ENCODE measurements at regions not wholly inside any gene's neighbourhood (a gene's known extent, or its start where the extent isn't known, plus 50 kb on each side); places are given as distances from the start of the nearest gene placed in this dataset.

DNA sequence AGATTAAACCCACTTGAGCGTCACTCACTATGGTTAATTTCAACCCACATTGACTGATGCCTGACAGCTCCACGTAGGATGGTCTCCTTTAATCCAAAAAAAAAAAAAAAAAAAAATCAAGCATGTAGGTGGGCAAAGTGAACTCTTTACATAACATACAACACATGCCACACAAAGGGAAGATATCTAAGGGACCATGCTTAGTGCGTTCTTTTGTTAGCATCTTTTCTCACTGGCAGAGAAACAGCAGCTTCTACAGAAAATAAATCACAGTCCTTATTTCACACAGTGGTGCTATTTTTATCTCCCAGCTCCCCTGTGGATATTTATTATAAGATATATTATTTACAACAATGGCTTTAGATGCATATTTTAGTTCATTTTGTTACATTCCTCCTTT, 652.0 kb upstream of the CELF2 start:
- no peak for DNase-seq (ENCODE audit: low read depth)

DNA sequence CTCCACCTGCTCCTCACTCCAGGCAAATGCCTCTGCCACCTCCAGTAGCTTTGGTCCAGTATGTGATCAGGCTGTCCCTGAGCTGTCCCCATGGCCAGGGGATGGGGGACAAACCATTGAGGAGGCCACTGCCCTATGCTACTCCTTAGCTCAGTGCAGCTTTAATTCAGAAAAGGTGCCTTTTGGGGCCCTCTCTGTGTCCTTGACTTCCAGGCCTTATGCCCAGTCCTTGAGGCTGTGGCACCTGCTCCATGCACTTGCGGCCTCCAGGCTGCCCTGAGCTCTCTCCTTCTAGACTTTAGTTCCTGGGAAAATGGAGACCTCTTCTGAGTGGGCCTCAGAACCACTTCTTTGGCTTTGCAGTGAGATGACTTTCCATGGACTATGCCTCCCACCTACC, 650.8 kb upstream of the CELF2 start:
- no peak for DNase-seq (ENCODE audit: low read depth)

DNA sequence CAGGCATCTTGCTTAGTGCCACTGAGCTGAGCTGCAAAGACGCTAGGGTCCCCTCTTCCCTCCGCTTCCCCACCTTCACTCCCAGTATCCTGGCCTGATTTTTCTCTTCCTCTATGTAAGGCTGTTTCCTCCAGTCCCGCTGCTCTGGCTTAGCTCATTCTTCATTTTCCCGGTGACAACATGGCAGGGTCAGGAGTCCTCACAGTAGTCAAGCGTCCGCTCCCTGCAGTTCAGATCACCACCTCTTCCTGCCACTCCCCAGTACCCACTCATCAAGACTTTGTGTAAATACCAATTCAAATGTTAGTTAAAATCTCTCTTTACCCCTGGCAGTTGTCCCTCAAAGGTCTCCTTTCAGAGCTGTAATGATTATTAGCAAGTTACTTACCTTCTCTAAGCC, 650.4 kb upstream of the CELF2 start:
- no peak for DNase-seq (ENCODE audit: low read depth)

DNA sequence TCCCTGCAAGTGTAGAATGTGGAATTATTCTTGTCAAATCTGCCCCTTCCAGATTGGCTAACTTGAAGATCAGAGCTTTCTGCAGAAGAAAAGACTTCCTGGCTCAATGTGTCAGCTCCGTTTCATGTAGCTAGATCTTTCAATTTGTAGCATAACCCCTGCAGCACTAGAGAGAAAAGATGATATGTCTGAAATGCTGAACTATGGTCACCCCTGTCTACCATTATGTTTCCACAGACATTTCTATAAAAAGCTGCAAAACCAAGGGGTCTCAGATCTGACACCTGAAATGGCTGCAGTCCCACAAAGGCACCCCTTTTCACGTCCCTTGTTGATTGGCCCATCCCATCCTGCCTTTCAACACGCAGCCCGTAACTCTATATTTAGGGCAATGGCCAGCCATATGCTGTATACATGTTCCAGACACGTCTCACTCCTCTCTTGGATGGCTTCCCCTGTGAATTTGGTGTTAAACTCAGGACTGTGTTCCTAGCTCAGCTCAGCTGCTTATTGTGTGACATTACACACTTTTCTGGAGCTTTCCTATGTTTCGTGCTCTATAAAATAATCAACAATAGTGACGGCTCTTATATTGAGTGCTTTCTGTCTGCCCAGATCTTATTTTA, 648.6 kb upstream of the CELF2 start:
- DNase-seq (ENCODE audit: low read depth) = no peak

DNA sequence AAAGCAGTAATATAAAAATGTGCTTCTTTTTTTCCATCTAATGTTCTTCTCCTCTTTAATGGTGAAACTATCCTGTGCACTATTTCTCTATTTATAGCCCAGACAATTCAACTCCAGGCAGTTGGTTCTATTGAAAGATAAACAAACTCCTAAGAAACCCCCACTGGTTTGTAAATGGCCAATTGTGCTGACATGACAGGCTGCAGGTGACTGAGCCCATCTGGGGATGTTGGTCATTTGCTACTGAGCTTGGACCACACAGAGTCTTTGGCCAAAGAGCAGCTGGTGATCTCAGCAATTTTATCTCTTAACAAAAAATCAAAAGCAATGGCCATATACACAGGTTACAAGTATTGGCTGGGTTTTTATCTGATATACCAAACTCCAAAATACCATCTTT, 631.8 kb upstream of the CELF2 start:
- no peak for DNase-seq (ENCODE audit: low read depth)

DNA sequence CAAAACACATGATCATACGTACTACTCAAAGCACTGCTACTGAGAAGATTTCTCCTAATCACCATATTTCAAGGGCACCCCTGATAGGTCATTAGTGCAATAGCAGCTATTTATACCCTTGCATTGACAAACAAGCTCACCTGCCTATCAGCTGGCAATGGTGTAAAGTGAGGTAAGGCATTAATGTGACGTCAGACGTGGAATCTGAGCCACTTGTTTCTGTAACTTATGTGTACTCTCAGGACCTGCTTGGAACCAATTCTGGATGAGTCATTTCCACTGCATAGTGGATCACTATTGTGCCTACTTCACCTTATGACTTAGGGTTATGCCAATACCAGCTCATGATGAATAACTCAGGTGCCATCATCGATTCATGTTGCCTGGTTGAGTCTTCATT, 628.5 kb upstream of the CELF2 start:
- DNase-seq (ENCODE audit: low read depth) = no peak

DNA sequence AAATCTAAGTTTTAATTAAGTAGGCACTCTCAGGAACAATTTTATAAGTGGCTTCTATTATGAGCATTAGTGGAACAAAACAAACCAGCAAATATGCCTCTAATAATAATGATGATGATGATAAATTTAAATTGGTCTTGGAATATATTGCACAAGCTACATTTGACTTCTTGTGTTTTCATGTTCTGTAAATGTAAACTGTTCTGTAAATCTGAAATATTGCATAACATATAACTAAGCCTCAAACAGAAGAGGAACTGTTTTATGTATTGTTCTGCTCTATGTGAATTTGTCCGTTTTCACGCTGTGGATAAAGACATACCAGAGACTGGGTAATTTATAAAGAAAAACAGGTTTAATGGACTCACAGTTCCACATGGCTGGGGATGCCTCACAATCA, 625.2 kb upstream of the CELF2 start:
- no peak for DNase-seq (ENCODE audit: low read depth)

DNA sequence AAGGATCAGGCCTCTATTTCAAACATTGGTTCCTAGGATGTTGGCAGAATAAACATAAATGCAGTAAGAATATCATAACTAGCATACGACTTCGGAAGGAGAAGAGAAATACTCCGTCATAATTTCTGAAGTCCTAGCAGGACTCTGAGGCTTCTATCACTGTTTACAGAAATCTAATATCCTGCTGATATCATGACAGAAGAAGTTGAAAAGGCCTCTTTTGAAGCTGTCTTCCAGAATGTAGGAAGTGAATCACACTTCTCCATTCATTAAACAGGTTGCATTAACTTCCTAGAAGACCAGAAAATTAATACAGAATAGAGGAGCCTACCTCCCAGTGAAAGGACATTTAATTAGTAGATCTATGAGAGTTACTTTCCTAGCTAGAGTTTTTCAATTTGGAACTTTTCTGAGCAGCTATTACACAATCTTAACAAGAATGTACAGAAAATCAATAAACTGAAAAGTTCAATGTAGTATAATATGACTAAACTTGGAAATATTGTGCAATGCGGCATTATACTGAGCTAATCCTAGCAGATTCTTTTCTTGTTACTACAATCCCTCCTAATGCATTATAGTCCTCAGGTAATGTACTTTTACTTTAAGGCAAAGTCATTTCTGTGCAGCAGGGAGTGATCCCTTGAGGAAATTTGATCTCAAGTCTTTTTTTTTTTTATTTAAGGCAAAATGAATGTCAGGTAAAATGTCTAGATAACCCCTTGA, 622.6 kb upstream of the CELF2 start:
- no peak for DNase-seq (ENCODE audit: low read depth)

DNA sequence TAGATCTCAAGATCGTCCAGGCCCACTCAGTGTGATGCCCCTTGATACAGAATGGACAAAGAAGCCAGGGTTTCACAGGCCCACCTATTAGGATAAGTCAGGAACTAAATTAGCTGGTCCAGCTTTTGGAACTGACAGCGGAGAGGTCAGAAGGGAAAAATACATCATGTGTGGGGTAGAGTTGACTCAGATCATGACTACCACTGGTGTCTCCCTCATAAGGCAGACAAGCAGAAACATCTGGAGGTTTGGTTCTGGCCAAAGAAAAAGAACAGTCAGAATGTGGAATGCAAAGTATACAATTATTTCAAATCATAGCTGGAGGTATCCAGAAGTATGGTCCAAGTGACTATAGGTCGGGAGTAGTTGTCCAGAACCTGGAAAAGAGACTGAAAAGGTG, 621.1 kb upstream of the CELF2 start:
- DNase-seq (ENCODE audit: low read depth) = no peak

DNA sequence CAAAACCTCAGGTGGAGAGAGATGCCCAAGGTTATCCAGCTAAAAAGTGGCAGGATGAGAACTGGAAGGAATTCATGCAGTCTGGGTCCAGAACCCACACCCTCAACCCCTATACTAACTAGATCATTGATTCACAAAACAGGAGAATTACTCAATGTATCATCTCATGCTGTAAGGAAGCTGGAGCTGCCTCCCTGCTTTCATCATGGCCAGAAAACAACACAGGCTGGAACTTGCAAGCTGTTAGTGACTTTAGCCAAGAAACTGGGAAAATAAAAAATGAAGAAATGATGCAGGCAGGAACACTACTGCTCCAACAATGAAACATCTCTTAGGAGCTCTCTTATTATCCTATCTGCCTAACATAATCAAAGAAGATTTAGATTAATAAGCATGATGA, 619.8 kb upstream of the CELF2 start:
- no peak for DNase-seq (ENCODE audit: low read depth)

DNA sequence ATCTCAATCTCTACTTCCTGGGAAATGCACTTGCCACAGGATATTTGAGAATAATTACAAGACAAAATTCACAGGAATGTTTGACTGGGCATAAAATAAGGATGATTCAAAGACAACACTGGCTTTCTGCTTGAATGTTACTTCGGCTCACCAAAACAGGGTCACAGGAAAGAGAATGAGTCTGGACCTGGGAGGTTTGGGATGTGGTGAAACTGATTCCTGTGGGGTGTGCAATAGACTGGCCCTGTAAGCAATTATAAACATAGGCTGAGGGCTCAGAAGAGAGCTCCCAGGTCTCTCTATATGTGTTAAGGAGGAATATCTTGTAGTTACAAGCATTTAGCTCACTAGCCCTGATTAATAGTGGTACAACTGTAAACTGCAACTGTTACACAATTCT, 613.9 kb upstream of the CELF2 start:
- no peak for DNase-seq (ENCODE audit: low read depth)

DNA sequence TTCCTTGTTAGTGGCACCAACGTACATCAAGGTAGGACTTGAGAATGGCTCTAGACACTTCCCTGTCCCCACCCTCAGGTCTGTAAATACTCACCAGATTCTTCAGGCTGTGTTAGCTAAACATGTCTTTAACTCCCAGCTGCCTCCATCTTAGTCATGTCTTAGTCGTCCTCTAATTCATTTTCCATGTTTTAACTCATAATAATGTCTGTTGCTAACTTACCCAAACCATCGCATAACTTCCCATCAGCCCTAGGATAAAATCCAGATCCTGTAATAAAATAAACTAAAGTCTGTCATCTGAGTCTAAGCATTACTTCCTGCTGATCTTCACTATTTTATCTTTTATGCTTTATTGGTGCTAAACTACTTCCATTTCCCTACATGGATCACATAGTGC, 600.0 kb upstream of the CELF2 start:
- DNase-seq (ENCODE audit: low read depth) = no peak

DNA sequence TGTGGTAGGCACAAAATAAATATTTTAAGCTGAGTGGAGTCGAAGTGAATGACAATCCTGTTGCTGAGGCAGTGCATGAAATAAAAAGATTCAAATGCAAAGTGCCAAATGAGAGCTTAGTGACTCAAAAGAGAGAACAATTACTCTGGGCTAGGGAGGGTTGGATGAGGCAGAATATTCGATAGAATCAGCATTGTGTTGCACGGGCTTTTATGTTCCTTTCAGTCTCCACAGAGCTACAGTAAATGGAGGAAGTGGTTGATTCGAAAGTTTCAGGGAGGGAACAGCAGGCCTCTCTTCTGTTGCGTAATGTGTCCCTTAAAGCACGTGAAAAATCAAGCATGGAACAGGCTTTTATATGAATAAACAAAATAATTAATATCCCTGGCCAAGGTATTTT, 599.3 kb upstream of the CELF2 start:
- no peak for DNase-seq (ENCODE audit: low read depth)

DNA sequence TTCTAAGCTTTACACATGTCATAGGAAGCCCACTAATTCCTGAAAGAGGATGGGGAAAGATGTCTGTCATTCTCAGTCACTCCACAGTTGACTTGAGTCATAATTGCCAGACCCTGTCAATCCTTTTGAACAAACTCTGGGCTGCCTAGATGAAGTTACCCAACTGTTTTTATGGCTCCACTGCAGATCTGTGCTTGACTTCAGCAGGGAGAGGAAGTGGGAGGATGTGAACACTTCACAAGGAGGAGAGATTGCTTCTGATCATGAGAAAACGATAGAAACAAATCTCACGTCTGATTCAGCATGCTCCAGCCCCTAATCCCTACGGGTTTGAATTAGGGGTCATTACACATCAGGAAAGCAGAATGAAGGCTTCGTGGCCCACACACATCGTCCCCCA, 596.6 kb upstream of the CELF2 start:
- DNase-seq (ENCODE audit: low read depth) = no peak

DNA sequence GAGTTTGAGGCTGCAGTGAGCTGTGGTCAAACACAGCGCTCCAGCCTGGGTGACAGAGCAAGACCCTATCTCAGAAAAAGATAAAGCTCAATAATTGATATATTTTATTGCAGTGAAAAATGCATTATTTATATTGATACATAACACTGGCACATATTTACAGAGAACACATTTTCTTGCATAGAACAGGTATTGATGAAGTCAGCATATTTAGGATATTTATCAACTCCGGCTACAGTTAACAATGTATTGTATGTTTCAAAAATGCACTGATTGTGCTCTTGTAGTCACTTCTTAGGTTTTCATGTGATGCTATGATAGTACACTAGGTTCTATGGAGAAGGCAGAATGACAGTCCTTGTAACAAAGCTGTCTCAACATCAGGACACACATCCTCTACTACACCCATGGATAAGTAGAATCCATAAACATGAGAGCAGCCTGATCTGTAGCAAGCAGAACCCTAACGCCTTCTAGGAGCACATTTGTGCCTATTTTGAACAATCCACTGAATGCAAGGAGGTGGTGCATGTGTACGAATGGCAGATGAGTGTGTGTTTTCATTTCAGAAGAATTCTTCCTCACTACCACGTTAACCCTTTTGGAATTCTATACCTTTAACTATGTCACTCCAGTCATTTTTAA, 586.1 kb upstream of the CELF2 start:
- DNase-seq (ENCODE audit: low read depth) = no peak

DNA sequence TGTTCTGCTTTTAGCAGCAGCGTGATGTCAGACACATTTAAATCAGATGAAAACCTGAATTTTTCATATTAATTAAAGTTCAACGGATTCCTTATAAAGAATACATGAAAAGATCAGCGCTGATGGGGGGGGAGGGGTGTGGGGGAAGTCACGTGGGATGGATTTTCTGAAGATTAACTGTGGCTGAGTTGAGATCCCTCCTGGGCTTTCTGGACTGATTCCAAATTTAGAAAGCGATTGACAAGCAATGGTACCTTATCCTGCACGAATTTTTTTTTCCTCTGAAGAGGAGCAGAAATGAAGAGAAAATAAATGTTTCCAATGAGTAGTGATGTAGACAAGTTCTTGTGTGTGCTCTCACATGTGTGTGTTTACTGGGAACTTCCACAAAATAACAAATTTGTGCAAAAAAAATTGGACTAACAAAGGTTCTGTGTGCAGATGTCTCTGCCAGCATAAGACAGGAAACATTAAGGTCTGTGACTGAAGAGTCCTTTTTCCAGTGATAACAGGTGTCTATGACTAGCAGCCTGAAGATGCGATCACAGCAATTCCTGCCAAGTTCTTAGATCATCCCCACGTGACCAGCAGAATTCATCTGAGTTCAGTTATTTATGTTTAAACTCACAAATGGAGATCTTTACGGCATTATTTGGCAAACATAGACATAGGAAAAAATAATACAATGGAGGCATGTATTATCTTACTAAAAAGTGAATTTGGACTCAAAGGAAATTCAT, 585.2 kb upstream of the CELF2 start:
- no peak for DNase-seq (ENCODE audit: low read depth)

DNA sequence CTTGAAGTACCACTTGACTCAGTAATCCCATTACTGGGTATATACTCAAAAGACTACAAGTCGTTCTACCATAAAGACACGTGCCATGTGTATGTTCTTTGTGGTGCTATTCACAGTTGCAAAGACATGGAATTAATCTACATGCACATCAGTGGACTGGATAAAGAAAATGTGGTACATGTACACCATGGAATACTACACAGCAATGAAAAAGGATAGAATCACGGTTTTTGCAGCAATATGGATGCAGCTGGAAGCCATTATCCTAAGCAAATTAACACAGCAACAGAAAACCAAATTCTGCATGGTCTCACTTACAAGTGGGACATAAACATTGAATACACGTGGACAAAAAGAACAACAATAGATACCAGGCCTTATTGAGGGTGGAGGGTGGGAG, 583.4 kb upstream of the CELF2 start:
- DNase-seq (ENCODE audit: low read depth) = no peak

DNA sequence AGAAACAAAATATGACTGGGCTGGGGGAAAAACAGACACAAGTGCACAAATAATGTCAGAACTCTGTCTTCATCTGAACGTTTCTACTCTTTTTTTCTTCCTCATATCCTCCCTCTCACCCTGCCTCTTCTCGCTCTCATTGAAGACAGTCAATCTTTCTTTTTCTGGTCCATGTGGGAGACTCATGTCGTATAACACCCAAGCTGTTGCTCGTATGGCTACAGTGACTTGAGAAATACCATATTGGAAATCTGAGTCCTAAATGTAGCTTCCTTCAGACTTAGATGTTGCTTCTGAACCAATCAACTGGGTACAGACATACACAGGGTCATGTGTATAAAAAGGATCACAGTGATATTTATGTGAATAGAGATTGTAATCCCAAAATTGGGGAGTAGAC, 579.8 kb upstream of the CELF2 start:
- no peak for DNase-seq (ENCODE audit: low read depth)

DNA sequence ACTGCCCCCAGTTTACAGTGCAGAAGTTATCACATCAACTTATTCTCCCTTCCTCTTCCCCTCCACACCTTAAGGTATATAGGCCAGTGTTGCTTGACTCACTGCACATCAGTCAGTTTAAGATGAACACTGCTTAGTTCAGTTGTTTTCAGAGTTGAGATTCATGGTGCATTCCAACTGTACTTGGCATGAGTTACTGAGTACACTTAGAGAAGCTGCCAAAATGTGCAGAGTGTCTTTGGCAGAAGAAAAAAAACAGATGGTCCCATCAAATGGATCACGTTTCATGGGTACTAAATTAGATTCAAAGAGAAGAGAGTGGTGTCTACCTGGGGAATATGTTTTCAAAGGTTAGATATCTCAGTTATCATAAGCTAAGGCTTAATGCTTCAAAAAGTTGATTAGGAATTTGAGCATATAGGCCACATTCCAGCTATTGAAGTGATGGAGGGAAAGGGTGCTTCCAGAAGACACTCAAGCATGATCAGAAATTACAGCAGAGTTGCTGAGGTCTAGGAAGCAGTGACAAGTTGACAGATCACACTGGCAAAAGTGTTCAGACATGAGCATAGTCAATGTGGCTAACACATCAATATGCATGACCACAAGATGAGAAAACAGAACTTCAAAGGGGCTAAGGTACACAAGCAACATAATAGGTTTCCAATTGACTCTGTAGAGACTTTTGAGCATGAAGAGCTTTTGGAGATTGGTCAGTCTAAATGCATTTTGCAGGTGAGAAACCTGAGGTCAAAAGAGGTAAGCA, 579.2 kb upstream of the CELF2 start:
- DNase-seq (ENCODE audit: low read depth) = no peak

DNA sequence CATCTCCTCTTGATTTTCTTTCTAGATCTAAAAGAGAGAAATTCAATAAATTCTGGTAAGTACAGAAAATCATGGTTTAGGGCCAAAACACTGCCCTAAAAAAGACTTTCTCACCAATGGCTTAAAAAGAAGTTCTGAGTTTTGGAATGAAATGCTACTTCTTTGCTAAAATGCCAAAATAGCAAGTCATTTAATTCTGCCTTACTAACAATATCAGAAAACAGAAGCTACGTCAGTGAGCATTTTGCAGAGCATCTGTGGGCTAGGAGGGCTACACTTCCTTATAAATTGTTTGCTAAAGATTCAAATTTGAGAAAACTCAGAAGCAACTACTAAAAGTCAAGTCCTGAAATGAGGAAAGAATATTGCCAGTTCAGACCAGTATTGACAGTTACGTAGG, 560.8 kb upstream of the CELF2 start:
- DNase-seq (ENCODE audit: low read depth) = no peak

DNA sequence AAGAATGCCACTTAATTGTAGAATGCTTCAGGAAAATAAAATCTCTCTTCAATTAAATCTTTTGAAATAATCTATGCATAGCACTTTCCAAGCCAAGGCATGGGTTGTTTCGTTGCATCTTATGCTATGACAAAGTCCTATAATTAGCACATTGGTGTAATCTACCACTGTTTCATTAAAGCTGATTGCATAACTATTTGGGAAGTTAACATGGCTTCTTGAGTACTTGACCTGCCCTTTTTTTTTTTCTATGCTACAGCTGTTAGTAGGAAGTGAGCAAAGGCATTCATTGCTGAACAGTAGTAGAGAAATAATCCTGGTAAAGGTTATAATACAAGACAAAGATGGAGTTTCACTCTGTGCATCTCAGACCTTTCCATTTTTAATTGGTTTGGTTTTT, 557.2 kb upstream of the CELF2 start:
- DNase-seq (ENCODE audit: low read depth) = no peak
